ENCODE measurements at regions not wholly inside any gene's neighbourhood (a gene's known extent, or its start where the extent isn't known, plus 50 kb on each side); places are given as distances from the start of the nearest gene placed in this dataset.

DNA sequence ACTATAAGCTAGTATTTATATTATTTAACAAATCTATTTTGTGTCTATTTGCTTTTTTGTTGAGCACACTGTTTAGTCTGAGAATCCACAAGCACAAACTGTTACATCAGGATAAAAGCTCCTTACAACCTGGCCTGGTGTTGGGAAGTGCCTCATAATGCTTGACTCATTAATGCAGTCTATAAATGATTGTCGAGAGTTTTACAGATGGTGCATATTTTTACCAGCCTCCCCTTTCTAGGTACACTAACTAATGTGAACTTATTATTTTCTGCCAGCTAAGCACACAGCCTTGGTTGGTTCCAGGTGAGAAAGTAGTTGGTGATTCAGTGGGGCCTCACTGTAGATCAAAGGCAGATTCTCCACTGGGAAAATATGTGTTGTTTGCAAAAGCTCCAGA, 151.0 kb upstream of the ADAMTS16 start:
- Histone ChIP-seq H3K27ac (ENCODE audit: extremely low read depth, low read depth, low read length) (no peak overlapping the region), H3K4me1 (ENCODE audit: control insufficient read depth, insufficient read depth, low read length) (no peaks in the 10 kb centered on the region), H3K36me3 (ENCODE audit: control insufficient read depth in 2 of 2, insufficient read depth in 1 of 2, low read length in 2 of 2) (no peaks in the 10 kb centered on the region), H3K4me3 (ENCODE audit: low read depth, low read length) (no peak overlapping the region), H3K9me3 (ENCODE audit: control insufficient read depth, insufficient read depth, low read depth, low read length) (no peaks in the 10 kb centered on the region)
- TF ChIP-seq ZNF391 (tag by site-specific recombination; IDR thresholded peaks at IDR 0.05; ENCODE audit: borderline replicate concordance, low read depth), result no peak
- TF ChIP-seq, protein P1, sequence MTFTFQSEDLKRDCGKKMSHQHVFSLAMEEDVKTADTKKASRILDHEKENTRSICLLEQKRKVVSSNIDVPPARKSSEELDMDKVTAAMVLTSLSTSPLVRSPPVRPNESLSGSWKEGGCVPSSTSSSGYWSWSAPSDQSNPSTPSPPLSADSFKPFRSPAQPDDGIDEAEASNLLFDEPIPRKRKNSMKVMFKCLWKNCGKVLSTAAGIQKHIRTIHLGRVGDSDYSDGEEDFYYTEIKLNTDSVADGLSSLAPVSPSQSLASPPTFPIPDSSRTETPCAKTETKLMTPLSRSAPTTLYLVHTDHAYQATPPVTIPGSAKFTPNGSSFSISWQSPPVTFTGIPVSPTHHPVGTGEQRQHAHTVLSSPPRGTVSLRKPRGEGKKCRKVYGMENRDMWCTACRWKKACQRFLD (tag by site-specific recombination; IDR thresholded peaks at IDR 0.05), result no peak
- no peak for TF ChIP-seq GLI4 (tag by site-specific recombination; IDR thresholded peaks at IDR 0.05)
- no peak for TF ChIP-seq ZNF558 (tag by site-specific recombination; IDR thresholded peaks at IDR 0.05)
- no peak for TF ChIP-seq SCRT2 (tag by site-specific recombination; IDR thresholded peaks at IDR 0.05)
- no peak for TF ChIP-seq ZFHX2 (tag by site-specific recombination; conservative IDR thresholded peaks at IDR 0.05)
- TF ChIP-seq, protein P2, sequence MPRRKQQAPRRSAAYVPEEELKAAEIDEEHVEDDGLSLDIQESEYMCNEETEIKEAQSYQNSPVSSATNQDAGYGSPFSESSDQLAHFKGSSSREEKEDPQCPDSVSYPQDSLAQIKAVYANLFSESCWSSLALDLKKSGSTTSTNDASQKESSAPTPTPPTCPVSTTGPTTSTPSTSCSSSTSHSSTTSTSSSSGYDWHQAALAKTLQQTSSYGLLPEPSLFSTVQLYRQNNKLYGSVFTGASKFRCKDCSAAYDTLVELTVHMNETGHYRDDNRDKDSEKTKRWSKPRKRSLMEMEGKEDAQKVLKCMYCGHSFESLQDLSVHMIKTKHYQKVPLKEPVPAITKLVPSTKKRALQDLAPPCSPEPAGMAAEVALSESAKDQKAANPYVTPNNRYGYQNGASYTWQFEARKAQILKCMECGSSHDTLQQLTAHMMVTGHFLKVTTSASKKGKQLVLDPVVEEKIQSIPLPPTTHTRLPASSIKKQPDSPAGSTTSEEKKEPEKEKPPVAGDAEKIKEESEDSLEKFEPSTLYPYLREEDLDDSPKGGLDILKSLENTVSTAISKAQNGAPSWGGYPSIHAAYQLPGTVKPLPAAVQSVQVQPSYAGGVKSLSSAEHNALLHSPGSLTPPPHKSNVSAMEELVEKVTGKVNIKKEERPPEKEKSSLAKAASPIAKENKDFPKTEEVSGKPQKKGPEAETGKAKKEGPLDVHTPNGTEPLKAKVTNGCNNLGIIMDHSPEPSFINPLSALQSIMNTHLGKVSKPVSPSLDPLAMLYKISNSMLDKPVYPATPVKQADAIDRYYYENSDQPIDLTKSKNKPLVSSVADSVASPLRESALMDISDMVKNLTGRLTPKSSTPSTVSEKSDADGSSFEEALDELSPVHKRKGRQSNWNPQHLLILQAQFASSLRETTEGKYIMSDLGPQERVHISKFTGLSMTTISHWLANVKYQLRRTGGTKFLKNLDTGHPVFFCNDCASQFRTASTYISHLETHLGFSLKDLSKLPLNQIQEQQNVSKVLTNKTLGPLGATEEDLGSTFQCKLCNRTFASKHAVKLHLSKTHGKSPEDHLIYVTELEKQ (tag by site-specific recombination; IDR thresholded peaks at IDR 0.05; ENCODE audit: borderline replicate concordance), result no peak
- TF ChIP-seq GLIS1 (tag by site-specific recombination; IDR thresholded peaks at IDR 0.05), result no peak
- no peak for TF ChIP-seq ZNF785 (tag by site-specific recombination; IDR thresholded peaks at IDR 0.05)
- TF ChIP-seq ZNF777 (tag by site-specific recombination; IDR thresholded peaks at IDR 0.05; ENCODE audit: borderline replicate concordance), result no peak
- no peak for TF ChIP-seq ZNF292 (tag by site-specific recombination; IDR thresholded peaks at IDR 0.05; ENCODE audit: borderline replicate concordance, low read depth)
- no peak for TF ChIP-seq ZNF350 (tag by site-specific recombination; IDR thresholded peaks at IDR 0.05)
- TF ChIP-seq ZNF658 (tag by site-specific recombination; IDR thresholded peaks at IDR 0.05), result no peak
- ChIA-PET CTCF (interaction anchor here (1.5 kb wide), 1 partner anchor 12 kb away, joined by 4 read pairs; no protein-coding TSS in a partner anchor), POLR2A (no interaction called here)

DNA sequence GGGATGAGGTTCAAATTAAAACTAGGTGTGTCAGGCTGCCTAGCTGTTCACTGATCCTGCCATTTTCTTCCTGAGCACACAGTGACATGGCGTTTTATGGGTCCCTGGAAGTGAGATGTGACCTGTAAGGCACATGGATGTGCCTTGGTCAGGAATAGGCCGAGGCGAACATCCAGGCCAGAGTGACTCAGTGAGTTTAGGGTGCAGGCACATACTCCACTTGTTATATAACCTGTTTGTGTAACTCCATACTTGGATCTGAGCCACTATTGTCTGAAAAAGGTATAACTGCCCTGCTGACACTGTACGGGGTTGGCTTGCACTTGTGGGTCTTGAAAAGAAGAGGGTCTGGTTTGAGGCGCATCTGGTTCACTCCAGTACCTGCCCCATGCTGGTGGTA, 150.1 kb upstream of the ADAMTS16 start:
- H3K27ac ChIP-seq (ENCODE audit: extremely low read depth, low read depth, low read length), result no peak overlapping the region
- CTCF ChIA-PET, result interaction anchor here (1.5 kb wide), 1 partner anchor 13 kb away, joined by 4 read pairs; no protein-coding TSS in a partner anchor
- POLR2A ChIA-PET, result no interaction called here
- H3K4me1 ChIP-seq (ENCODE audit: control insufficient read depth, insufficient read depth, low read length), result no peaks in the 10 kb centered on the region
- no peaks in the 10 kb centered on the region for H3K36me3 ChIP-seq (ENCODE audit: control insufficient read depth in 2 of 2, insufficient read depth in 1 of 2, low read length in 2 of 2)
- no peaks in the 10 kb centered on the region for H3K9me3 ChIP-seq (ENCODE audit: control insufficient read depth, insufficient read depth, low read depth, low read length)
- TF ChIP-seq, protein P3, sequence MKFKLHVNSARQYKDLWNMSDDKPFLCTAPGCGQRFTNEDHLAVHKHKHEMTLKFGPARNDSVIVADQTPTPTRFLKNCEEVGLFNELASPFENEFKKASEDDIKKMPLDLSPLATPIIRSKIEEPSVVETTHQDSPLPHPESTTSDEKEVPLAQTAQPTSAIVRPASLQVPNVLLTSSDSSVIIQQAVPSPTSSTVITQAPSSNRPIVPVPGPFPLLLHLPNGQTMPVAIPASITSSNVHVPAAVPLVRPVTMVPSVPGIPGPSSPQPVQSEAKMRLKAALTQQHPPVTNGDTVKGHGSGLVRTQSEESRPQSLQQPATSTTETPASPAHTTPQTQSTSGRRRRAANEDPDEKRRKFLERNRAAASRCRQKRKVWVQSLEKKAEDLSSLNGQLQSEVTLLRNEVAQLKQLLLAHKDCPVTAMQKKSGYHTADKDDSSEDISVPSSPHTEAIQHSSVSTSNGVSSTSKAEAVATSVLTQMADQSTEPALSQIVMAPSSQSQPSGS (tag by site-specific recombination; IDR thresholded peaks at IDR 0.05; ENCODE audit: low read depth), result no peak
- TF ChIP-seq ZNF302 (tag by site-specific recombination; IDR thresholded peaks at IDR 0.05; ENCODE audit: low read depth), result no peak
- TF ChIP-seq, protein P4, sequence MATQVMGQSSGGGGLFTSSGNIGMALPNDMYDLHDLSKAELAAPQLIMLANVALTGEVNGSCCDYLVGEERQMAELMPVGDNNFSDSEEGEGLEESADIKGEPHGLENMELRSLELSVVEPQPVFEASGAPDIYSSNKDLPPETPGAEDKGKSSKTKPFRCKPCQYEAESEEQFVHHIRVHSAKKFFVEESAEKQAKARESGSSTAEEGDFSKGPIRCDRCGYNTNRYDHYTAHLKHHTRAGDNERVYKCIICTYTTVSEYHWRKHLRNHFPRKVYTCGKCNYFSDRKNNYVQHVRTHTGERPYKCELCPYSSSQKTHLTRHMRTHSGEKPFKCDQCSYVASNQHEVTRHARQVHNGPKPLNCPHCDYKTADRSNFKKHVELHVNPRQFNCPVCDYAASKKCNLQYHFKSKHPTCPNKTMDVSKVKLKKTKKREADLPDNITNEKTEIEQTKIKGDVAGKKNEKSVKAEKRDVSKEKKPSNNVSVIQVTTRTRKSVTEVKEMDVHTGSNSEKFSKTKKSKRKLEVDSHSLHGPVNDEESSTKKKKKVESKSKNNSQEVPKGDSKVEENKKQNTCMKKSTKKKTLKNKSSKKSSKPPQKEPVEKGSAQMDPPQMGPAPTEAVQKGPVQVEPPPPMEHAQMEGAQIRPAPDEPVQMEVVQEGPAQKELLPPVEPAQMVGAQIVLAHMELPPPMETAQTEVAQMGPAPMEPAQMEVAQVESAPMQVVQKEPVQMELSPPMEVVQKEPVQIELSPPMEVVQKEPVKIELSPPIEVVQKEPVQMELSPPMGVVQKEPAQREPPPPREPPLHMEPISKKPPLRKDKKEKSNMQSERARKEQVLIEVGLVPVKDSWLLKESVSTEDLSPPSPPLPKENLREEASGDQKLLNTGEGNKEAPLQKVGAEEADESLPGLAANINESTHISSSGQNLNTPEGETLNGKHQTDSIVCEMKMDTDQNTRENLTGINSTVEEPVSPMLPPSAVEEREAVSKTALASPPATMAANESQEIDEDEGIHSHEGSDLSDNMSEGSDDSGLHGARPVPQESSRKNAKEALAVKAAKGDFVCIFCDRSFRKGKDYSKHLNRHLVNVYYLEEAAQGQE (tag by site-specific recombination; IDR thresholded peaks at IDR 0.05), result no peak
- no peak overlapping the region for H3K4me3 ChIP-seq (ENCODE audit: low read depth, low read length)
